ENCODE measurements at regions not wholly inside any gene's neighbourhood (a gene's known extent, or its start where the extent isn't known, plus 50 kb on each side); places are given as distances from the start of the nearest gene placed in this dataset.

- TF ChIP-seq, protein P1, sequence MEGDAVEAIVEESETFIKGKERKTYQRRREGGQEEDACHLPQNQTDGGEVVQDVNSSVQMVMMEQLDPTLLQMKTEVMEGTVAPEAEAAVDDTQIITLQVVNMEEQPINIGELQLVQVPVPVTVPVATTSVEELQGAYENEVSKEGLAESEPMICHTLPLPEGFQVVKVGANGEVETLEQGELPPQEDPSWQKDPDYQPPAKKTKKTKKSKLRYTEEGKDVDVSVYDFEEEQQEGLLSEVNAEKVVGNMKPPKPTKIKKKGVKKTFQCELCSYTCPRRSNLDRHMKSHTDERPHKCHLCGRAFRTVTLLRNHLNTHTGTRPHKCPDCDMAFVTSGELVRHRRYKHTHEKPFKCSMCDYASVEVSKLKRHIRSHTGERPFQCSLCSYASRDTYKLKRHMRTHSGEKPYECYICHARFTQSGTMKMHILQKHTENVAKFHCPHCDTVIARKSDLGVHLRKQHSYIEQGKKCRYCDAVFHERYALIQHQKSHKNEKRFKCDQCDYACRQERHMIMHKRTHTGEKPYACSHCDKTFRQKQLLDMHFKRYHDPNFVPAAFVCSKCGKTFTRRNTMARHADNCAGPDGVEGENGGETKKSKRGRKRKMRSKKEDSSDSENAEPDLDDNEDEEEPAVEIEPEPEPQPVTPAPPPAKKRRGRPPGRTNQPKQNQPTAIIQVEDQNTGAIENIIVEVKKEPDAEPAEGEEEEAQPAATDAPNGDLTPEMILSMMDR (IDR thresholded peaks at IDR 0.05) = no peak
- TF ChIP-seq ZFX (IDR thresholded peaks at IDR 0.05; ENCODE audit: borderline replicate concordance) = no peak
Measured at GRCh38 chr4:81666491-81666890, 194.8 kb upstream of the RASGEF1B start.

Data from 22Rv1 (cell line).